Stimulated activated naive CD4-positive, alpha-beta T cell treated with Interleukin-2 at 50 U/mL for 16 hours (primary cell): ENCODE measurements at regions not wholly inside any gene's neighbourhood (a gene's known extent, or its start where the extent isn't known, plus 50 kb on each side); places are given as distances from the start of the nearest gene placed in this dataset.

ENCODE experiments used
- DNase-seq: peaks from one replicate; lab custom pipeline; 2025; lab: John Stamatoyannopoulos, UW

DNA sequence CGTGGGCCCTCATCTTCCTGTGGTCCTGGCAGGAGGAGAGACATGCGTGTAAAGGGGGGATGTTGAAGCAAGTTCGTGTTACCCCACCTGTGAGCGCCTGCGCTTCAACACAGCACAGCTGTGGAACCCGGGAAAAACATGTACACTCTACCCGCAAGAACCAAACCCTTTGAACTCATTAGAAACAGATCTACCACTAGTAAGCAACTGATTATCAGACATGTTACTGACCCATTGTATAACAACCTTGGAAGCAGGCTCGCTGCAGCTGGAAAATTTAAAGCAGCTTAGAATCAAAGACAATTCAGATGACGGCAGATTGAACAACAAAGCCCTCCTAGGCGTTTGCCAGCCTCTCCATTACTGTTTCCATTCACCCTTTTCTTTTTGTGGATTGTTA, 771.7 kb upstream of the SALL3 start:
- no peak for DNase-seq

DNA sequence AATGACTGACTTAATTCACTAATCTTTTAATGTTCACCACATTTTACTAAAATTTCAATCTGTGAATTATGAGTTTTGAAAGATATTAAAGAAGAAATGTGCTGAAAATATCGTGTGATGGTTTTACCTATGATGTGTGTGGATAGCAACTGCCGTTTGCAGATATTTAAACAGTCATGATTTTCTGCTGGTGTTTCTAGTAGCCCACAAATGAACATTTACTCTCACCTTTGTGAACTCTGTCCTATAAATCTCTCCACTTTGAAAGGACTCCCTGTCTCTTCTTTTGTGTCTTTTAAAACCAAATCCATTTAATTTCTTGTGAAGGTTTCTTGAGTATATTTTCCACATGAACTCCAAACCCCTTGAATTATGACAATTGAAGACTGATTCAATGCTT, 771.2 kb upstream of the SALL3 start:
- no peak for DNase-seq

DNA sequence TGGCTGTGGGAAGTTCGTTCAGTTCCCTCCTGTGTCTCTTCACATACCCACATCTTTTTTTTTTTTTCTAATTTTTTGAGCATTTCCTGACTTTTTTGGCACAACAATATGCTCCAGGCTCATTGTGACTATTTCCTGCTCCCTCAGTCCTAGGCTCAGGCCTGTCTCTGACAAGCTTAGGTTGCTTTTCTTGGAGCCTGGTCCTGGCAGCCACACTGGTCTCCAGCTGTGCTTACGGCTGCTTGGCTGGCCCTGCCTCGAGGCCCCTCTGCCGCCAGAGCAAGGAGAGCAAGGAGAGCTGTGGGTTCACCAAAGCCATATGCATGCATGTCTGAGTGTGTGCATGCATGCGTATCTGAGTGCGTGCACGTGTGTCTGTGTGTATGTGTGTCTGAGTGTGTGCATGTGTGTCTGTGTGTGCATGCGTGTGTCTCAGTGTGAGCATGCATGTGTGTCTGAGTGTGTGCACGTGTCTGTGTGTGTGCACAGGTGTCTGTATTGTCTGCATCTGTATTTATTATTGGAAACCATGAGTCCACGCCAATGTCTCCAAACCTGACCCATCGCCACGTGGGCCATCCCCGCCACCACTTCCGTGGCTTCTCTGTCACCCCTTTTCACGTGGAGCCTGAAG, 766.1 kb upstream of the SALL3 start:
- DNase-seq, result no peak

DNA sequence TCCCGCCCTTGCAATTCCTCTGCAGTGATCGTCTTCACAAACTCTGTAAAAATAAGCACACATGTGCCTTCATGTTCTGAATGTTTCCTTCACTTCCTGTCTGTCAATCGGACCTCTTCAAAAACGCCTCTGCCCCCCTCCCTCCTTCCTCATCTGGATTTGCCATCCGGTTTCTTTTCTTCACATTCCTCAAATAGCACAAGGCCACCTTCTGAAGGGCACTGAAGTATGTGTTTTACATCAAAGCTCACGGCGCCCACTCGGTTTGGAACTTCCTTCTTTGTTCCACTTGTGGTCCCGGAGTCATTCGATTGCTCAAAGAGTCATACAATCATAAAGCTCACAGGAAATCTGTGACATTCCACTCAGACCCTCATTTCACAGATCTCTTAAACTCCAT, 758.1 kb upstream of the SALL3 start:
- DNase-seq, result no peak

DNA sequence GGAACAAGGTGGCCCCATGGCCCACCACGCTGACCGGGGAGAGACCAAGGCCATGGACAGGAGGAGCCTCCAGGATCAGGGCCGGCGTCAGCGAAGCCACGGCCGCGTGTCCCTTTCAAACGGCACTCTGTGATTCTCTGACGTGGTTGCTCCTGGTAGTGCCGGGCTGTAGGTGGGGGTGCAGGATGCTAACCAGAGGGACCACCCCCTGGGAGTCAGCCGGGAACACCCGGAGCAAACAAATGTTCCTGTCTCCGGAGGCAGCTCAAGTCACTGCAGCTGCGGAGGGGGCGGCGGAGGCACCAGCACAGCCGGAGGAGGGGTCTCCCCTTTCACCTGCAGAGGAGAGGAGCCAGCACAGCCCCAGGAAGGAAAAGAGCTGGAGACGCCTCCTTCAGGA, 750.6 kb upstream of the SALL3 start:
- no peak for DNase-seq

DNA sequence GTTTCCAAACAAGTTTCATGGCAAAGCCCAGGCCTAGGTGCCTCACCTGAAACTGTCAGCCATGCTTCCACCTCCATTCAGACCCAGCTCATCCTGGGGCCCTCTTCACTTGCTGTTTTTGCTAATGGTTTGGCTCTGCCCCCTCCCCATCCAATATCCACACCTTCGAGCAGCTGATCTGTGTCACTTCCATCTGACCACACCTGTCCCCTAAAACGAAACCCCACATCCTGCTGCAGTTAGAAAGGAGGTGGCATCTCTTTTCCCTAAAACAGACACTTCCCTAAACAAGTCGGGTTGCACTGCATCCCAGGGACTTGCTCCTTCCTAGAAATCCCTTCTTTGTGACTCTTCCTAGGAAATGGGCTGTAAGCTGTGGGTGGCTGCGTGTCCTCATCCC, 748.7 kb upstream of the SALL3 start:
- DNase-seq, result no peak

DNA sequence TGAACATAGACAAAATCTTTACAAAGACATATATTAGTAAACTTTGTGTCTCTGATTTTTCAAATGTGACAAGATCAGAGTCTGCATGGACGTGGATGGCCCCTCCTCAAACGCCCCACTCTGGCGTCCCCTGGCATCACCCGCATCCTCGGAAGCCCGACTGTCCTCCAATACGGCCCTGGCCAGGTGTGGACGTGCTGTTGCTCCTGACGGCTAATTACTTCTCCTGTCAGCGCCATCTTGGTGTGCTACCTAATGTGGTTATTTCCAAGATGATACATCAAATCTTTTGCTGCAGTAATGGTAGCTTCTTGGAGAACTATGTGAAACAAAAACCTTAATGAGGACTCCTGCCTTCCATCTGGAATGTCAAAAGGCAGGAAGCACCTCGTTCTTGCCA, 747.4 kb upstream of the SALL3 start:
- no peak for DNase-seq

DNA sequence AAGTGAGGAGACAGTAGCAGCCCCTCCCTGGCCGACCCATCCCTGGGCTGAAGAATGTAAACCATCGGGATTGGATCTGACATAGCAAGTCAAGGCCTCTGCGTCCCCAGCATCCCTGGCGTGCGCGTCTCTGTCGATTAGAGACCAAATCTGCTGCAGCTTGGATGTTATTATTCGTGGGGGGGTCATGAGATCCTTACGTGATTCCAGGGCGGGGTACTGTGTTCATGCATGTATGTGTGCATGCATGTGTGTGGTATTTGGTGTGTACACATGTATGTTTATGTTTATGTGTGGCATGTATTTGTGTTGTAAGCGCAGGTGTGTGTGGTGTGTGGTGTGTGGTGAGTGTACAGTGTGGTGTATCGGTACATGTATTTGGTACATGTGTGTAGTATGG, 741.8 kb upstream of the SALL3 start:
- no peak for DNase-seq

DNA sequence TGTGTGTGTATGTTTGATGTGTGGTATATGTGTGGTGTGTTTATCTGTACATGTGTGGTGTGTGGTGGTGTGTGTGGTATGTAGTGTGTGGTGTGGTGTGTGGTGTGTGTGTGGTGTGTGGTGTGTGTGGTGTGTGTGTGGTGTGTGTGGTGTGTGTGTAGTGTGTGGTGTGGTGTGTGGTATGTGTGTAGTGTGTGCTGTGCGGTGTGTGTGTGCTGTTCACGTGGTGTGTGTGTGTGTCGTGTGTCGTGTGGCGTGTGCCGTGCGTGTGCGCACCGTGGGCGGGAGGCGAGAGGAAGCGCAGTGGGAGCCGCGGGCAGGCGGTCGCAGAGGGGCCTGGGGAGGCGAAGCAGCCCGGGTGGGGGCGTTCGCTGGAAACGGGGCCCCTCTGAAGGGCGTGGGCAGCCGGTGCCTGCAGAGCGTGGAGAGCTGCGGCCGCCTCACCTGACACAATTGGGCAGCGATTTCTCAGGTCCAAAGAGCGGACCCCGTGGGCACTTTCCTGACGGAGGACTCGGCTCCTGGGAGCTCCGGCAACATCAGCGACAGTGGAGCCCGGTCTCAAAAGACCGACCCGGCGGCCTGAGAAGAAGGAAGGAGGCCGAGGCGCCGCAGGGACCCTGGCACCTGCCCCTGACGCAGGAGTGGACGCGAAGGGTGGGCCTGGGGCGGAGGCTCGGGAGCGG, 741.1 kb upstream of the SALL3 start:
- DNase-seq, result no peak

DNA sequence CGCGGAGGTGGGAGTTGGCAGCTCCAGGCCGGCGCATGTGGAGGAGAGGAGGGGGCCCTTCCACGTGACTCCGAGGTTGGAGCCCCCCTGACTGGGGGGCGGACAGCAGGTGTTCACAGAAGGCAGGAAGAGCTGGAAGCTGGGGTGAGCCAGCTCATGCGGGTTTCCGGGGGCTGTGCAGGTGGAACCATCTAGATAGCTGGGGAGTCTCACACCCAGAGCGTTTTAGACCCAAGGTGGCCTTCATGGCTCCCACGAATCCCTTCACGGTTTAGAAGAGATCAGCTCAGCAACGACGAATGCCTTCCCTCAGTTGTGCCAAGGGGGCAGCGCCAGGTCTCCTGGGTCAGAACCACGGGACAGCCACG, 740.5 kb upstream of the SALL3 start:
- no peak for DNase-seq

DNA sequence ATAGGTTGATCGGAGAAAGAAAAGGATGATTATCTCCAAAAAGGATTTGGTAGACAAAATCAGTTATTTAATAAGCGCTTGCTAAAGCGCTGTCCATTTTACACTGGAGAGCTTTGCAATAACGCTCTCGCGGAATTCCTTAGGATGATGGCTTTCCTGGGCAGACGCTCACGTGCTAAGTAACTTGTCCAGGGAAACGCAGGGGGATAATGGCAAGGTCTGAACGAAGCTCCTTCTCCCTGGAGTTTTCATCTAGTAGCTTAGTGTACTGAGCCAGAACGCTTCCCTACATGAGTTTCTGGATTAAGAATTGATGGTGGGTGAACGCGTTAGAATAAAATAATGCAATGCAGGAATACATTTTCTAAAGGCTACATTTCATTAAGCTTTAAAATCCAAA, 739.5 kb upstream of the SALL3 start:
- no peak for DNase-seq

DNA sequence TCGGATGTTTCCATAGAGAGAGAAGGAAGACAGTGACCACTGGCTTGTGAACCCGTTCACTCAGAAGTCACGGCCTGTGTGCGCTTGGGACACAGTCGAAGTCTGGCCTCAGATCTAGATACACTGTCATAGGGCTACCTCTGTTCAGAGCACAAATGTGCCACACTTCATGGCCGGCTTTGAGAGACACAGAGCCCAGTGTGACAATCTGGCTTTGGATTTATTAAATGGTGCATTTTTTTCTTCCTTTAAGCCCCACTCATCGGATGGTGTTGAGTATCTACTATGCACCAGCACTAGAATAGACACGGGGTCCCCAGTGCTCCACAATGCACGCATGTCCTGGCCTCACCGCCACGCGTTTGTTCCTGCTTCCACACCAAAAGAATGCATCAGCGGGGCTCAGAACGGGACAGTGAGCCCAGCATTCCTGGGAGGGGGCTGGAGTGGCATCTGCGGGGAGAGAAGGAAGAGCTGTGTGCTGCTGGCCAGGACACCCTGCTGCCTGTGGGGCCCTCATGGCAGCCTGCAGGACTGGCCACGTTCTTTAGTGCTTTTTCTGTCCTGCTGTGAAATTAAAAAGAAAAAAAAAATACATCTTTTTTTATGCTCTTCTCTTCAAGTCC, 738.9 kb upstream of the SALL3 start:
- DNase-seq, result no peak

DNA sequence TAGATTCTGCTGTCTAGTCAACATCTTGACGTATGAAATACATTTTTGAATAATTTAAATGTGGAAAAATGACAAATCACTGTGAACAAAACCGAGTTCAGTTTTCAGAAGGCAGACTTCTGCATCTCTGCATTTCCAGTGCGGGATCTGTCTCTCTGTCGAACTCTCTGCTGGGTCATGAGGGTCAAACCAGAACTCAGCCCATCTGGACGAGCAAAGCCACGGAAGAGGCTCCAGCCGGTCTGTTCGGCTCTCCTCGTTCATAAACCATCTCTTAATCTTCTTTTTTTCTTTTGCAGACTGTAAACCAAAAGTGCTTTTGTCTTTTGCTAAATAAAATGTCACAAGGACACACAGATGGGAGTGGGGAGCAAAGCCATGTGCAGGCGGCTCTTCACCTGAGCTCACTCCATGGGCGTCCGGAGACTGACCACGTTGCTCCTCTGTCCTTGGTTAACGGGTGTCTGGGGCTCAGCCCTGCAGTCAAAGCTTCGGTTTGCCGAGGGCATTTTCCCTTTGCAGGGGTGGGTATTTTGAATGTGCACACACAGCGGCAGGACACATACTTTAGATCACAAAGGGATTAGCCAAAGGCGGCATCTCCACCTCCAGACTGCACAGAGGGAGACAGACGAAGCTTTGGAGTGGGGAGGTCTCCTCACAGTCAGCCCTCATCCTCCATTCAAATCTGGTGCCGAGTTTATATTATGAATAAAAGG, 737.9 kb upstream of the SALL3 start:
- no peak for DNase-seq

DNA sequence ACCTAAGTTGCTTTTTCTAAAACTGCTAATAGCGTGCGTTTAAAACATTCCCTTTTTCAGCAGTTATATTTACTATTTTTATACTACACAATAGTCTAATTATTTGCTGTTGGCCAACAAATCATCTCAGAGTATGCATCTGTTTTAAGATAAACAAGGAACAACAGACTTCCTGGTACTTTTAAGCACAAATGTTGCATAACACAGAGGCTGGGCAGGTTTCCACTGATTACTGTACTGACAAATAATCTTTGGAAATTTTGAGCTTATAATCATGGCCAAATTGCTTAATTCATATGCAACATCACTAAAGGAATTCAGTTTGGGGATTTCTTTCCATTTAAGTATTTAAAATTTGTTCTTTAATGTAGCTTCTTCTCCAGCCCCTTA, 737.4 kb upstream of the SALL3 start:
- DNase-seq, result no peak

DNA sequence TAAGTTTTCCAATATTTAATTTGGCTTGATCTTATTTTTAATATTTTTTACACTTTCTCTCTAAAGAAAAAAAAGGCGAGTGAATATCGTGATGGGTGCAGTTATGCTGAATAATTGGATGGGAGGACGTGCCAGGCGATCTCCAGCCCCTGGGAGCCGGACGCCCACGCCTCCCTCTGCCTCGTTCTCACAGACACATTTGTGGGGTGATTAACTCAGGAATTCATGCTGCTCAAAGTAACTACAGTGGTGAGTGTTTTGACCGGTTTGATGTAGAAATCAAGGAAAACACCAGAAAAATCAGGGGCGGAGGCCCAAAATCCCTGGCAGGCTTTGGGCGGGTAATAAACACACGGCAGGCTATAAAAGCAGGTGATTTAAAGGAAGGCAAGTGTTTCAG, 736.8 kb upstream of the SALL3 start:
- no peak for DNase-seq

DNA sequence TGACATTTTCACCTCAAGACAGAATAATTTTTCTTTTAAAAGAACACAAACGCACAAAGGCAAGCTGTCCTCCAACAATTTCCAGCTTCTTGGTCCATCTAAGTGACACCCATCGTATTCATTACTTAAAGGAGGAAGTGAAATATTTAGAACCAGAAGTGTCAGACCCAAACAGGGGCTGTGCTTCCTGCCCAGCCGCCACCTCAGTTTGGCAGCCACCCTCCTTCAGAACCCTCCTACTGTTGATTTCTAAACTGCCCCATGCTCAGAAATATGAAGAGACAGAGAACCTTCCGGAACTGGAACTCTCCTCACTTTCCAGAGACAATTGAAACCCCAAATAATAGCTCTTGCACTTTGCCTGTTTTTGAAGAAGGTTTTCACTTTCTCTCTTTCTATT, 734.8 kb upstream of the SALL3 start:
- DNase-seq, result no peak

DNA sequence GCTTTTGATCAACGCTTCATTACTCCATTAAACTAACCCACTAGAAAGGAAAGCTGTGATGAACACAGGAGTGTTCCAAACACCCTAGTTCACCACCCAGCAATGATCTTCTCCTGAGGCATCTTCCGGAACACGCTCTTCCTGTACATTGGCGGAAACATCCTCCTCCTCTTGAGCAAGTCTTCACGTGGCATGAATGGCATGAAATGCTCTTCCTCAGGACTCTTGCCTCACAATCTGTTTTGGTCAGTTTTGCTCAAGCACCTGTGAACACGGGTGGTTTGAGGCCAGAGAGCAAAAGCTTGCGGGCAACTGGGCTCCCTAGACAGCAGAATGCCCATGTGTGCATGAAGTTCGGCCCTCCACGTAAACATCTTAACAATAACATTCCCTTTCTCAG, 734.2 kb upstream of the SALL3 start:
- DNase-seq, result no peak

DNA sequence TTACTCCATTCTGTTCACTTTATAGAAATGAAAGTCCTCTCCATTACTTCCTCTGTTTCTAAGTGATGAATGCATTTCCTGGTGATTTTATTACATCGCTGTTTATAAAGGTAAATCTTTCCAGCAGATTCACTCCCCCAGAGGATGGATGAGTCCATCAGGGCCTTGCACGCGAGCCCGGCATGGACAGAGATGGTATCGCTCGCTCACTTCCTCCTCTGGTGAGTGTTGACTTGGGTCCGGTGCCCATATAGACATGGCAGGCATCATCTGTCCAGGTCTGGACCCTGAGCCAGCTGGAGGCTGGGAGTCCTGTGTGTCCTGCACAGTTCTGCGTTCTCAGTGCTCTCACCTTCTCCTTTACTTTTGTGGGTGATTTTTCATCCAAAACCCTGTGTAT, 733.6 kb upstream of the SALL3 start:
- no peak for DNase-seq

DNA sequence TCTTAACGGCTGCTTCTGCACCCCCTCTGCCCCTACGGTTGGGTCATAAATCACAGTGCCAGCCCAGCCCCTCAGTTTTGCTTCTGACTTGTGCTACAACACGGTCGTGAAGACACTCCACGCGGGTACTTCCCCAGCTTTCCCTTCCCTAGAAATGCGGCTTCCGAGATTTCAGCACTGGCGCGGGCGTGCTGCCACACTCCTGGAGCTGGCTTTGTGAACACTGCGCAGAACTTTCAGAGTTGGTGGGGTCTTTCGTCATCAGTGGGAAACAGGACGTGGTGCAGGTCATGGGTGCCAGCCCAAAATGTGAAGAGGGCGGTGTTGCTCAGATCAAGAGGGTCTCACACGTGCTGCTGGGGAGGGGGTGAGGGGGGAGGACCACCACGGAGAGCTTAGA, 733.0 kb upstream of the SALL3 start:
- no peak for DNase-seq

DNA sequence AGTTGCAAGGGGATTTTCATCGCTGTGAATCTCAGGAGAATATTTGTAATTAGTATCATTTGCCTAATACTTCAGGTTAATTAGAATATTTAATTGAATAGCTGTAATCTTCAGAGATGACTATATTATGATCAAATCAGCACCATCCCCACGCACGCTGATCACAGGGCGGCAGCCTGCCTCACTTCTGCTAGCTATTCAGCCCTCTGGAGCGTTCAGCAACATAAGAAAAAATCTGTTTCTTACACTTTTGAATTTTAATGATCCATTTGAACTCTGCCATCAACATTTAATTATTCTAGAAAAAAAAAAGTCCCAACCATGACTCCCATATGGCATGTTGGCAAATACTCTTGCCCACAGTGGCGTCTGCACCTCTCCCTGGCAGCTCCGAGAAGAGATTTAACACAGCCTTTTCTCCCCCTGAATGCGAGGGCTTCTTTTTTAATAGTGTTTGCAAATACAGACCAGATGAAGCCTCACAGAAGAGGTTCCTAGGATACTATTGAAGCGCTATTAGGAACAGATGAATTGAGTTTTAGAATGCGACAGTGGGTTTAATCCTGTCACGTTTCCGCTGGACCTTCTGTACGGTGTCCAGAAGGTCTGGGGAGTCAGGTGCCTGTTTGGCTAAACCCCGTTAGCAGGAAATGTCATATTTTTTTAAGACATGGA, 731.9 kb upstream of the SALL3 start:
- no peak for DNase-seq

DNA sequence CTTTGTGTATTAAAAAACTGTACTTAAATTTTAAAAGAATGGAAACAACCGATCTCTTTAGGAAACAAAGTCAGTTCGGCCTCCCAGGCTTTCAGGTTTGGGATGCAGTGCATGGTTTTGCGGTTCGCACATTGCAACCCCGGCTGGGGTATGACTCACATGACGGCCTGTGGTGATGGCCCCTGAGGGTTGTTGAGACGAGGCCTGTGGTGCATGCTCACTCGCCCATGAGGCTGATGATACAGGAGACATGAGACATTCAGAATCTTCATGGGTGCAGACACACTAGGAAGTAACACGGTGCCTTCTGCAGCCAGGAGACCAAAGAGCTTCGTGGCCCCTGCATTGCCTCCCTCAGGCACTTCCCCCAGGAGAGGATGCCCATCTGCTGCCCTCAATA, 724.6 kb upstream of the SALL3 start:
- no peak for DNase-seq

DNA sequence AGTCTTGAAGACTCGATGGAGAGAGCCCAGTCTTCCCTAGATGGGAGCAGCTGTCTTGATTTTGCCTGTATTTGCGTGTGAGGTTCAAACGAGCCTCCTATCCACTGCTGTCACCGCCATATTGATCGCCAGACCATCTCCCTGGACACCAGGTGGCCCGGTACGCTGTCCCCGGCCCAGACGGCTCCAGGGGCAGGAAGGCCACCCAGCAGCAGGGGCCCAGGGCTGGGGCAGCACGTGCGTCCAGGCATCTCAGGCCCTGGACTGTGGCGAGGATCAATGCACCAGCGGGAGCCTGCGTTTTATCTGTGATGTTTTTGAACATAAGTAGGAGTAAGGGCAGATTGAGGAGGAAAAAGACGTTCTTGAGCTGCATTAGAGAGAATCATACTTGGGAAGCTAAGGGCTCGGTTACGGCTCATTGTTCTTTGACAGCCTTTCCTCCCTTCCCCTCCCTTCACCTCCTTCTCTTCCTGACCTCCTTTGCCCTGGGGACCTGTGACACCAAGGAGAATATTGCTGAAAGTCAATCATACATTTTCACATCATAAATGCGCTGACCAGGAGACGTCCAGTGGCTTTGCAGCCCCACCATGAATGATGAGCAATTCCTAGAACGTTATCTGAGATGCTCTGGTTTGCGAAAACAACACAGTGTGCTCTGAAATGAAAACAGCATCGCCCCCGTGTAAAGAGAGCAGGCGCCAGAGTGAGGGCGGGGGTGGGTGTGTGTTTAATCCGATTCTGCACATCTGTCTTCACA, 711.2 kb upstream of the SALL3 start:
- no peak for DNase-seq
